ENCODE measurements at regions not wholly inside any gene's neighbourhood (a gene's known extent, or its start where the extent isn't known, plus 50 kb on each side); places are given as distances from the start of the nearest gene placed in this dataset.

DNA sequence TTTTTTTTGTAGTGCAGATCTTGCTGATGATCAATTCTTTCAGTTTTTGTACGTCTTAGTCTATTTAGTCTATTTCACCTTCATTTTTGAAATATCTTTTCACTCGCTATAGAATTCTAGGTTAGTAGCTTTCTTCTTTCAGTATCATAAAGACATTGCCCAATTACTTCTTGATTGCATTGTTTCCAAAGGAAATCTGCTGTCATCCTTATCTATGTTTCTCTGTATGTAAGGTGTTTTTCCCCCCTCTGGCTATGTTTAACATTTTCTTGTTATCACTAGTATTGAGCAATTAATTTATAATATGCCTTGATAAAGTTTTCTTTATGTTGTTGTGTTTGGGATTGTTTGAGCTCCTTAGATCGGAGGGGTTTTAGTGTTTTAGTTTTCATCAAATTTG lies 171.9 kb downstream of the BMP4 start:
- intact Hi-C loops (cut with micrococcal nuclease), result no loop called here
- H3K9ac ChIP-seq (ENCODE audit: insufficient read depth, low read length, poor library complexity, severe bottlenecking), result no peak overlapping the region
- no CpG with 5 or more reads among the region's 3 CpGs for WGBS (ENCODE audit: insufficient coverage)
- Mint-ChIP-seq H3K36me3 (no peaks in the 10 kb centered on the region), H3K27ac (no peak overlapping the region), H3K27me3 (ENCODE audit: low read depth in 3 of 3) (peaks cover 0 to 2% (median 0%) of the 10 kb centered on the region in 3 donors), H3K4me1 (no peaks in the 10 kb centered on the region), H3K4me3 (no peak overlapping the region), H3K9me3 (peaks cover 0 to 8% (median 3%) of the 10 kb centered on the region in 7 donors)
- H4K20me1 ChIP-seq (ENCODE audit: insufficient read depth, low read length), result no peaks in the 10 kb centered on the region
- no peak overlapping the region for H2AFZ ChIP-seq (ENCODE audit: insufficient read depth, low read depth, low read length, poor library complexity, severe bottlenecking)
- TF ChIP-seq, protein P1, sequence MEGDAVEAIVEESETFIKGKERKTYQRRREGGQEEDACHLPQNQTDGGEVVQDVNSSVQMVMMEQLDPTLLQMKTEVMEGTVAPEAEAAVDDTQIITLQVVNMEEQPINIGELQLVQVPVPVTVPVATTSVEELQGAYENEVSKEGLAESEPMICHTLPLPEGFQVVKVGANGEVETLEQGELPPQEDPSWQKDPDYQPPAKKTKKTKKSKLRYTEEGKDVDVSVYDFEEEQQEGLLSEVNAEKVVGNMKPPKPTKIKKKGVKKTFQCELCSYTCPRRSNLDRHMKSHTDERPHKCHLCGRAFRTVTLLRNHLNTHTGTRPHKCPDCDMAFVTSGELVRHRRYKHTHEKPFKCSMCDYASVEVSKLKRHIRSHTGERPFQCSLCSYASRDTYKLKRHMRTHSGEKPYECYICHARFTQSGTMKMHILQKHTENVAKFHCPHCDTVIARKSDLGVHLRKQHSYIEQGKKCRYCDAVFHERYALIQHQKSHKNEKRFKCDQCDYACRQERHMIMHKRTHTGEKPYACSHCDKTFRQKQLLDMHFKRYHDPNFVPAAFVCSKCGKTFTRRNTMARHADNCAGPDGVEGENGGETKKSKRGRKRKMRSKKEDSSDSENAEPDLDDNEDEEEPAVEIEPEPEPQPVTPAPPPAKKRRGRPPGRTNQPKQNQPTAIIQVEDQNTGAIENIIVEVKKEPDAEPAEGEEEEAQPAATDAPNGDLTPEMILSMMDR (IDR thresholded peaks at IDR 0.05), result no peak
- H3K79me2 ChIP-seq (ENCODE audit: insufficient read depth, low read length), result no peaks in the 10 kb centered on the region
- no peaks in the 10 kb centered on the region for H3K36me3 ChIP-seq (replicated peaks in 1 of 2; ENCODE audit: control insufficient read depth in 1 of 2, insufficient read depth in 2 of 2, low read length in 2 of 2)
- H3K9me3 ChIP-seq (replicated peaks in 1 of 2; ENCODE audit: control insufficient read depth in 1 of 2, insufficient read depth in 1 of 2, low read length in 2 of 2), result peaks cover 0 to 6% of the 10 kb centered on the region in 2 donors
- H3K4me3 ChIP-seq (replicated peaks in 1 of 3; ENCODE audit: low read depth in 2 of 3, low read length in 3 of 3), result no peak overlapping the region
- no peak overlapping the region for H3K27ac ChIP-seq (ENCODE audit: low read depth in 1 of 2, low read length in 2 of 2)
- H3K4me2 ChIP-seq (replicated peaks; ENCODE audit: extremely low read depth, low read length, poor library complexity, severe bottlenecking), result no peak overlapping the region
- no peaks in the 10 kb centered on the region for H3K27me3 ChIP-seq (ENCODE audit: control insufficient read depth in 2 of 2, insufficient read depth in 2 of 2, low read length in 2 of 2)
- H3K4me1 ChIP-seq (ENCODE audit: control insufficient read depth in 1 of 2, insufficient read depth in 2 of 2, low read length in 2 of 2), result no peaks in the 10 kb centered on the region
- DNase-seq, result no peak

DNA sequence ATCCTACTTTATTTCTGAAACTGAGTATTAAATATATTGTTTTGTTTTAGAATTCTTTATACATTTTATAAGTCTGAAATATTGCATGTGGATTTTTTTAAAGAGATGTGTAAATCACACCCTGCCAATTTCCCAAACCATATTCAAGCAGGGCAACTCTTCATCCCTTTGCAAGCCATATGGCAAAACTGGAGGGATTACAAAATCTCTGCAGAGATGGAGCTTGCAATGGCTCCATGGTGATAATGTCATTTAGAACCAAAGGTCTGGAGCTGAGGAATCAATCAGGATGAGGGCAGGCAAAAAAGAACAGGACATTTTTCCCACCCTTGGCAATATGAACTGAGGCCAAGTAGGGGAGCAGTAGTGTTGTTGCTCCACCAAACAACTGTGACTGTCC lies 173.4 kb downstream of the BMP4 start:
- H3K27me3 ChIP-seq (ENCODE audit: control insufficient read depth in 2 of 2, insufficient read depth in 2 of 2, low read length in 2 of 2), result no peaks in the 10 kb centered on the region
- H3K27ac Mint-ChIP-seq, result no peak overlapping the region
- no peak overlapping the region for H3K4me2 ChIP-seq (replicated peaks; ENCODE audit: extremely low read depth, low read length, poor library complexity, severe bottlenecking)
- peaks cover 0 to 6% of the 10 kb centered on the region in 2 donors for H3K9me3 ChIP-seq (replicated peaks in 1 of 2; ENCODE audit: control insufficient read depth in 1 of 2, insufficient read depth in 1 of 2, low read length in 2 of 2)
- no peak for DNase-seq
- no peak overlapping the region for H3K27ac ChIP-seq (ENCODE audit: low read depth in 1 of 2, low read length in 2 of 2)
- no peaks in the 10 kb centered on the region for H4K20me1 ChIP-seq (ENCODE audit: insufficient read depth, low read length)
- intact Hi-C loops (cut with micrococcal nuclease), result no loop called here
- no peaks in the 10 kb centered on the region for H3K4me1 ChIP-seq (ENCODE audit: control insufficient read depth in 1 of 2, insufficient read depth in 2 of 2, low read length in 2 of 2)
- H3K27me3 Mint-ChIP-seq (ENCODE audit: low read depth in 3 of 3), result peaks cover 0 to 2% (median 0%) of the 10 kb centered on the region in 3 donors
- no peaks in the 10 kb centered on the region for H3K36me3 ChIP-seq (replicated peaks in 1 of 2; ENCODE audit: control insufficient read depth in 1 of 2, insufficient read depth in 2 of 2, low read length in 2 of 2)
- TF ChIP-seq, protein P1 (IDR thresholded peaks at IDR 0.05), result no peak
- H2AFZ ChIP-seq (ENCODE audit: insufficient read depth, low read depth, low read length, poor library complexity, severe bottlenecking), result no peak overlapping the region
- H3K36me3 Mint-ChIP-seq, result no peaks in the 10 kb centered on the region
- H3K4me3 Mint-ChIP-seq, result no peak overlapping the region
- no peaks in the 10 kb centered on the region for H3K4me1 Mint-ChIP-seq
- H3K79me2 ChIP-seq (ENCODE audit: insufficient read depth, low read length), result no peaks in the 10 kb centered on the region
- no peak overlapping the region for H3K4me3 ChIP-seq (replicated peaks in 1 of 3; ENCODE audit: low read depth in 2 of 3, low read length in 3 of 3)
- peaks cover 0 to 8% (median 3%) of the 10 kb centered on the region in 7 donors for H3K9me3 Mint-ChIP-seq
- no peak overlapping the region for H3K9ac ChIP-seq (ENCODE audit: insufficient read depth, low read length, poor library complexity, severe bottlenecking)

Measured in CD14-positive monocyte (primary cell).